GM21786 (cell line): ENCODE measurements at regions not wholly inside any gene's neighbourhood (a gene's known extent, or its start where the extent isn't known, plus 50 kb on each side); places are given as distances from the start of the nearest gene placed in this dataset.

ENCODE experiments used
- ATAC-seq: cut with Tn5 transposase; IDR thresholded peaks from one replicate; pipeline ENCODE4 v1.9.1; 2021; ENCODE audit not compliant: unreplicated experiment

GRCh38 chr3:23740517-23740965, 65.2 kb upstream of the UBE2E1 start:
- ATAC-seq, result peak; percentile 70

DNA sequence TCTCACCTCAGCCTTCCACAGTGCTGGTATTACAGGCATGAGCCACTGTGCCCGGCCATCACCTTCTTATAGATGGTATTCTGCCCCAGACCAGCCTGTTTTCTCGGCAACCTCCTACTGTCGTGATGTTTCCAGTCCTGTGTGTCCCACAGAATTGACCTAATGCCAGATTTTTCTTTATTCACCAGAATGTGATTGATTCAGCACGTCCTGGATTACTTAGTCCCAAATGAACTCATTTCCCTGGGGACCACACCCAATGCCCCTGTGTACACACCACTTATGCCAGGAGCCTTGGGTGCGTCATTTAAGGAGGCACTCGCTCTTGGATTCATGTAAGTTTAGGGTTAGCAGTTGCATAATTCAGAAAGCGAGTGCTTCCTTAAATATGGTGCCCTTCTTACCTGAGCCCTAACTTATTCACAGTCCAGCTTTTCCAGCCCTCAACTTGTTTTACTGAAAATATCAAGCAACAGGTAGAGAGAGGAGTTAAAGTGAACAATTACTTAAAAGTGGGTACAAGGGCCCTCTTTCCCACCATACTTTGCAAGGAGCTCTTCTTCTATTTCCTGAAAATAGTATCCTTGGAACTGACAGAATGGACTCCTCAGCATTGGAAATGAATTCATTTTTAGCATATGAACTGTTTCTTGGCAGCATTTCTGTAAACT, 64.6 kb upstream of the UBE2E1 start:
- ATAC-seq, result no peak

GRCh38 chr3:23743141-23743784, 62.5 kb upstream of the UBE2E1 start:
- ATAC-seq, result no peak

DNA sequence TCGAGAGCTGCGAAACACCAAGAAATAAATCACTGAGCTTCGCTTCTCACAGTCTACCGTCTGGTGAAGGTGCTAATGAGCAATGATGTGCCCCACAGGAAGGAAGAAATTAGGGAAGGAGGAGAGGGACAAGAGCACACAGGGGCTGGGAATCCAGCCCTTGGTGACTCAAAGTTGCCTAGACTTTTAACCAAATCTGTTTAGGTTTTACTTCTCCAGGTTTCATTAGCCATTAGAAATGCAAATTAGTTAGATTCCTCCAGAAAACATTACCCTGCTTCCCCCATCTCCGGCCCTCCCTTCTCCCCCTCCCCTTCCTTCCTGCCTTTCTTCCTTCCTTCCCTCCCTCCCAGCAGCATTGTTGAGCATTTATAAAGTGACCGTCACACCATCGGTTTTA, 59.3 kb upstream of the UBE2E1 start:
- no peak for ATAC-seq

DNA sequence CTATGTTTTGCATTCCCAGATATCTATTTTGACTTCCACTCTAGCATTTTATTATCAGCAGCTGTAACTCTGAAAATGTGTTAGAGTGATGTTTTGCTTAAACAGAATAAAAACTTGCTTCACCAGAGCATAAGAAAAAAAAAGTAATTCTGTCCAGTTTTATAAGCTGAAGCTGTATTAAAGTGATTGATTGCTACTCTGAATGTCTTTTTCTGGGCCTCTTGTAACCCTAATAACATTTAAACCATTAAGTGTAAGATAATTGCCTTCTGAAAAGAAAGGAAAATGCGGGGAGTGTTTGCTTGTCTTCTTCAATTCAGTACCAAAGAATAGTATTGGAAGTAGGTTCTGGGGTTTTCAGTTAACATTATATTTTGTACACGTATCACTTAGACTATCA, 57.9 kb upstream of the UBE2E1 start:
- ATAC-seq, result no peak

DNA sequence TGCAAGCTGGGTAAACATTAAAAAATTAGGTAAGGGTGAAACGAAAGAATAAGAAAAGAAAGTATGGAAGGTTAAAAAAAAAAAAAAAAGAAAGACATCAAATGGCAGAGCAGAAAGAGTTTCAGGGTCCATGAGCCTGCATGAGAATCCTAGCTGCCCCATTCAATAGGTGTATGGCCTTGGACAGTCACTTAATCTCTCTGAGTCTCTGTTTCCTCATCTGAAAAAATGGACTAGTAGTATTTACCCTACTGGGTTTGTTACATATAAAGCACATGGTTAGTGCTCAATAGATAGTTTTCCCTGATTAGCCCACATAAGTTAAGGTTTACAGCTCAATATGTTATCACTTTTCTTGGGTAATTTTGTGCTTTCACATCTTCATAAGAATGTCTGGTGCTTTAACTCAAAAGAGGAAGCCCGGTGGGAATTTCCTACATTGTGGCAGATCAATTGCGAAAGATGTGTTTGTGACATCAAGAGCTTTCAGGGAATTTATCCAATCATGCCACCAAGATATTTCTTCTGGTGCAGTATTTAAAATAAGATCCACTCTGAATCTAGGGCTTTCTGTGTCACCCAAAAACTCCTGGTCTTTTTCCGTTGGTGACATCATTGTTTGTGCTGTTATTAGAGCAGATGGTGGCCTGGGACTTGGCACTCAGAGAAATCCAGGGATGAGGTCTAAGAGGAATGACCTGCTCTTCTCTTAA, 57.2 kb upstream of the UBE2E1 start:
- ATAC-seq, result no peak

GRCh38 chr3:23749609-23750008, 56.1 kb upstream of the UBE2E1 start:
- ATAC-seq, result no peak

DNA sequence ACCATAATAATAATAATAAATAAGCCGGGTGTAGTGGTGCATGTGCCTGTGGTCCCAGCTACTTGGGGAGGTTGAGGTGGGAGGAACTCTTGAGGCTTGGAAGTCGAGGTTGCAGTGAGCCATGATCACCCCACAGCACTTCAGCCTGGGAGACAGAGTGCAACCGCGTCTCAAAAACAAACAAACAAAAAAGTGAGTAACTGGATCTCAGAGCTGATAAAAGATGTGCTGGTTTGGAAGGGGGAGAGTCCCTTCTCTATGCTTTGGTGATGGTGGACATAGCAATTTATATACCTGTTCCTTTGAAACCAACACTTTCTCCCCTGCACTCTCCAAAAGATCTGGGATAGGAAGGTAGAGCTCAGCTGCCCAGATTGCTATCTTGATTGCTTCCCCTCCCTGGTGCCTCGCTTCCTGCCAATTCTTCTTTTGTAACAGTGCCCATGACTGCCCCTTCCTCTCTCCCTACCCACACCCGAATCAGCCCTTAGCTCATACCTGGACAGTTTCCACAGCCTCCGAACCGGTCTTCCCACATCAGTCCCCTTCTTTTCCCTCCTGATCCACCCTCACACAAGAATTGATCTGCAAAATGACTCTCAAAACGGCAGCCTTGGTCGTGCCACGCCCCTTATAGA, 55.1 kb upstream of the UBE2E1 start:
- ATAC-seq, result no peak

DNA sequence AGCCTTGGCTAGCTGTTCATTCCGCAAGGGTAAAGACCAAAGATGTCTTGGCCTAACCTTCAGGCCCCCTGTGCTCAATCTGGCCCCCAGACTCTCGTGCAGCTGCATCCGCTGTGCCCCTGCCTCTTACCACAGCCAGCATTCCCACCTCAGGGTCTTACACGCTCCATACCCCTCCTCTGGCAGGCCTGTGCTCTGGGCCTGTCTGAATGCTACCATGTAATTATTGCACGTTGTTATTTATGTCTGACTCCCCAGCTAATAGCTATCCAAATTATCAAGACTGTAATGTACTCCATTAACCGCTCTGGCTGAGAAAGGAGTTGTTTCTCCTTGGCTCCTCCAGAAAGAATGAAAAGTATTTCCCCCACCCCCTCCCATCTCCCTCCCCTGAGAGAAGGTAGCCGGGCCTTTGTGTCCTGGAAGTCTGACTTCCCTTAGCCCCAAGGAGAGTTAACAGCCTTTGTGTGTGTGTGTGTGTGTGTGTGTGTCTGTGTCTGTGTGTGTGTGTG, 54.5 kb upstream of the UBE2E1 start:
- no peak for ATAC-seq

DNA sequence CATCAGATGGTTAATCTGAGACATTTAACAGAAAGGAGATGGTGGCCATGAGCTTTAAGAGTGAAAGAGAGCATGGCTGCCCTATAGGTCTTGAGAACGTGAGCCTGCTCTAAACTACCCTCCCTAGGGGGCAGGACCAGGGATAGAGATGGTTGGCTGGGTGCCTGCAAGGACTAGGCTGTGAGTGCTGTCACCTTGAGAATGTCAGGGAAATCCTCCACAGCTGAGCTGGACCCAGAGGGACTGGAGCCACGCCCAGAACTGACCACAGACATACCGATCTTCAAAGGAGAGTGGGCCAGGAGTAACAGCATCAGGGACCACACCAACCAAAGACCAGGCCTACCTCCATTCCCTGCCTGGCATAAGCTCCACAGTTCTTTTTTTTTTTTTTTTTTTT, 53.6 kb upstream of the UBE2E1 start:
- no peak for ATAC-seq

DNA sequence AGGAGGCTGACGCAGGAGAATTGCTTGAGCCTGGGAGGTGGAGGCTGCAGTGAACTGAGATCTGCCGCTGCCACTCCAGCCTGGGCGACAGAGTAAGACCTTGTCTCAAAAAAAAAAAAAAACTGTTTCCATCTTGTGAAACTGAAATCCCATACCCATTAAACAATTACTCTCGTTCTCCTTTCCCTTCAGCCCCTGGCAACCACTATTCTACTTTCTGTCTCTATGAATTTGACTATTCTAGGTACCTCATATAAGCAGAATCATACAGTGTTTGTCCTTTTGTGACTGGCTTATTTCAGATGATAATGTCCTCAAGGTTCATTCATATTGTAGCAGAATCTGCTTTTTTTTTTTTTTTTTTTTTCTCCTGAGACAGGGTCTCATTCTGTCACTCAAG, 51.5 kb upstream of the UBE2E1 start:
- ATAC-seq, result no peak
